Astrocyte (in vitro differentiated cells and primary cell): ENCODE measurements at regions not wholly inside any gene's neighbourhood (a gene's known extent, or its start where the extent isn't known, plus 50 kb on each side); places are given as distances from the start of the nearest gene placed in this dataset.

Experiments used
- CTCF ChIP-seq: IDR thresholded peaks from 2 replicates; pipeline ENCODE4 v1.5.1; 2011; ENCODE audit warnings: low read depth, mild to moderate bottlenecking, inconsistent platforms, low read length, moderate library complexity; ENCODE audit not compliant: insufficient read depth
- EZH2 ChIP-seq: IDR thresholded peaks from 2 replicates; pipeline ENCODE4 v1.6.1; 2012; ENCODE audit warnings: mild to moderate bottlenecking, low read length, inconsistent platforms; ENCODE audit not compliant: insufficient read depth

- TF ChIP-seq CTCF (no peak), EZH2 (no peak)
These were observed 247.0 kb upstream of the TTC29 start for GRCh38 chr4:147192679-147193078.
